Mucosa of rectum (tissue), 2 donors: ENCODE measurements at regions not wholly inside any gene's neighbourhood (a gene's known extent, or its start where the extent isn't known, plus 50 kb on each side); places are given as distances from the start of the nearest gene placed in this dataset.

Experiments
- H3K27ac ChIP-seq, 2 donors: one replicate each; pipeline ENCODE4 v1.7.0; 2013; ENCODE audit warnings: inconsistent platforms in 2 of 2, low read depth in 2 of 2, low read length in 2 of 2
- H3K27me3 ChIP-seq, 2 donors: one replicate each; pipeline ENCODE4 v1.7.0; 2013; ENCODE audit warnings: low read length in 2 of 2; ENCODE audit not compliant: control insufficient read depth in 2 of 2, insufficient read depth in 2 of 2
- H3K36me3 ChIP-seq, 2 donors: one replicate each; pipeline ENCODE4 v1.7.0; 2013; ENCODE audit warnings: low read length in 2 of 2; ENCODE audit not compliant: control insufficient read depth in 2 of 2, insufficient read depth in 2 of 2
- H3K4me1 ChIP-seq, 2 donors: one replicate each; pipeline ENCODE4 v1.7.0; 2013; ENCODE audit warnings: low read length in 2 of 2, mild to moderate bottlenecking in 1 of 2; ENCODE audit not compliant: control insufficient read depth in 2 of 2, insufficient read depth in 2 of 2
- H3K4me3 ChIP-seq, 2 donors: one replicate each; pipeline ENCODE4 v1.7.0; 2013; ENCODE audit warnings: low read length in 2 of 2
- H3K9ac ChIP-seq, 2 donors: one replicate each; pipeline ENCODE4 v1.7.0; 2013; ENCODE audit warnings: low read length in 2 of 2, low read depth in 1 of 2, mild to moderate bottlenecking in 1 of 2
- H3K9me3 ChIP-seq, 2 donors: one replicate each; pipeline ENCODE4 v1.7.0; 2013; ENCODE audit warnings: low read length in 2 of 2; ENCODE audit not compliant: control insufficient read depth in 2 of 2
- donor health status: healthy.
- donor health status: Normal muscosa, but diverticular disease.

GRCh38 chr2:59314031-59314766 is 1073.1 kb upstream of the FANCL start:
- Histone ChIP-seq H3K9me3 (no peaks in the 10 kb centered on the region), H3K4me1 (no peaks in the 10 kb centered on the region), H3K36me3 (no peaks in the 10 kb centered on the region), H3K4me3 (no peak overlapping the region), H3K27me3 (no peaks in the 10 kb centered on the region), H3K27ac (no peak overlapping the region), H3K9ac (no peak overlapping the region)

GRCh38 chr2:59312967-59313940 is 1072.1 kb upstream of the FANCL start:
- no peaks in the 10 kb centered on the region for H3K9me3 ChIP-seq
- H3K4me3 ChIP-seq, result no peak overlapping the region

GRCh38 chr2:59312029-59312428 is 1070.9 kb upstream of the FANCL start:
- Histone ChIP-seq H3K4me1 (no peaks in the 10 kb centered on the region), H3K27ac (no peak overlapping the region), H3K4me3 (no peak overlapping the region), H3K36me3 (no peaks in the 10 kb centered on the region), H3K27me3 (no peaks in the 10 kb centered on the region), H3K9ac (no peak overlapping the region), H3K9me3 (no peaks in the 10 kb centered on the region)

More at GRCh38 chr2:59312967-59313940, 1072.1 kb upstream of the FANCL start:
- no peak overlapping the region for H3K9ac ChIP-seq
- H3K27me3 ChIP-seq, result no peaks in the 10 kb centered on the region
- H3K4me1 ChIP-seq, result no peaks in the 10 kb centered on the region
- no peak overlapping the region for H3K27ac ChIP-seq
- no peaks in the 10 kb centered on the region for H3K36me3 ChIP-seq

- Histone ChIP-seq H3K9me3 (no peaks in the 10 kb centered on the region), H3K27me3 (no peaks in the 10 kb centered on the region), H3K9ac (no peak overlapping the region), H3K4me3 (no peak overlapping the region), H3K27ac (no peak overlapping the region), H3K4me1 (no peaks in the 10 kb centered on the region), H3K36me3 (no peaks in the 10 kb centered on the region)
Observed at GRCh38 chr2:59308108-59308507, 1067.0 kb upstream of the FANCL start.

- H3K9me3 ChIP-seq, result no peaks in the 10 kb centered on the region
- no peaks in the 10 kb centered on the region for H3K36me3 ChIP-seq
- no peaks in the 10 kb centered on the region for H3K4me1 ChIP-seq
- no peaks in the 10 kb centered on the region for H3K27me3 ChIP-seq
- H3K9ac ChIP-seq, result no peak overlapping the region
- no peak overlapping the region for H3K4me3 ChIP-seq
- H3K27ac ChIP-seq, result no peak overlapping the region
Observed at GRCh38 chr2:59307196-59307595, 1066.1 kb upstream of the FANCL start.

- no peak overlapping the region for H3K4me3 ChIP-seq
- no peak overlapping the region for H3K27ac ChIP-seq
- no peaks in the 10 kb centered on the region for H3K36me3 ChIP-seq
- no peaks in the 10 kb centered on the region for H3K4me1 ChIP-seq
- no peaks in the 10 kb centered on the region for H3K27me3 ChIP-seq
- H3K9ac ChIP-seq, result no peak overlapping the region
- no peaks in the 10 kb centered on the region for H3K9me3 ChIP-seq
Observed at GRCh38 chr2:59303272-59303671, 1062.1 kb upstream of the FANCL start.

- Histone ChIP-seq H3K36me3 (no peaks in the 10 kb centered on the region), H3K9ac (no peak overlapping the region), H3K9me3 (no peaks in the 10 kb centered on the region), H3K4me1 (no peaks in the 10 kb centered on the region), H3K27ac (no peak overlapping the region), H3K4me3 (no peak overlapping the region), H3K27me3 (no peaks in the 10 kb centered on the region)
Observed at GRCh38 chr2:59302683-59303082, 1061.6 kb upstream of the FANCL start.

GRCh38 chr2:59301466-59302402 is 1060.6 kb upstream of the FANCL start:
- no peaks in the 10 kb centered on the region for H3K4me1 ChIP-seq
- no peaks in the 10 kb centered on the region for H3K36me3 ChIP-seq
- no peaks in the 10 kb centered on the region for H3K27me3 ChIP-seq
- no peak overlapping the region for H3K9ac ChIP-seq
- no peak overlapping the region for H3K4me3 ChIP-seq
- no peaks in the 10 kb centered on the region for H3K9me3 ChIP-seq
- H3K27ac ChIP-seq, result no peak overlapping the region

- H3K9me3 ChIP-seq, result no peaks in the 10 kb centered on the region
- H3K4me1 ChIP-seq, result no peaks in the 10 kb centered on the region
- H3K9ac ChIP-seq, result no peak overlapping the region
- no peaks in the 10 kb centered on the region for H3K27me3 ChIP-seq
- no peaks in the 10 kb centered on the region for H3K36me3 ChIP-seq
- no peak overlapping the region for H3K27ac ChIP-seq
- H3K4me3 ChIP-seq, result no peak overlapping the region
Observed at GRCh38 chr2:59297816-59298215, 1056.7 kb upstream of the FANCL start.
